Adipocyte (in vitro differentiated cells): ENCODE measurements at regions not wholly inside any gene's neighbourhood (a gene's known extent, or its start where the extent isn't known, plus 50 kb on each side); places are given as distances from the start of the nearest gene placed in this dataset.
"Not testable (repeated sequence)": the region's sequence is repeated elsewhere in the genome, so short reads cannot be mapped to it uniquely, and the experiment has no call there.

Source experiments
- DNase-seq: peaks from one replicate; pipeline ENCODE4 v3.0.0-alpha.2; 2015; ENCODE audit warnings: low read depth
- H3K27me3 ChIP-seq: replicated peaks from 2 replicates; pipeline ENCODE4 v1.7.0; 2013; ENCODE audit warnings: mild to moderate bottlenecking, low read length, moderate library complexity; ENCODE audit not compliant: control insufficient read depth, insufficient read depth
- H3K36me3 ChIP-seq: 2 replicates; pipeline ENCODE4 v1.7.0; 2013; ENCODE audit warnings: low read length, mild to moderate bottlenecking, moderate library complexity; ENCODE audit not compliant: control insufficient read depth, insufficient read depth, severe bottlenecking
- H3K4me1 ChIP-seq: 2 replicates; pipeline ENCODE4 v1.7.0; 2013; ENCODE audit warnings: mild to moderate bottlenecking, low read length, moderate library complexity; ENCODE audit not compliant: control insufficient read depth, insufficient read depth
- H3K4me3 ChIP-seq: 2 replicates; pipeline ENCODE4 v1.7.0; 2013; ENCODE audit warnings: mild to moderate bottlenecking, low read length, moderate library complexity
- H3K9ac ChIP-seq: 2 replicates; pipeline ENCODE4 v1.7.0; 2013; ENCODE audit warnings: mild to moderate bottlenecking, low read length, moderate library complexity
- H3K9me3 ChIP-seq: 2 replicates; pipeline ENCODE4 v1.7.0; 2013; ENCODE audit warnings: mild to moderate bottlenecking, low read length, moderate library complexity; ENCODE audit not compliant: control insufficient read depth

GRCh38 chr17:5893741-5894140 is 176.4 kb upstream of the WSCD1 start:
- H3K4me1 ChIP-seq: no peaks in the 10 kb centered on the region
- peaks cover 4% of the 10 kb centered on the region for H3K27me3 ChIP-seq
- H3K4me3 ChIP-seq: no peak overlapping the region
- peaks cover 11% of the 10 kb centered on the region for H3K9me3 ChIP-seq
- H3K36me3 ChIP-seq: no peaks in the 10 kb centered on the region
- DNase-seq: no peak
- no peak overlapping the region for H3K9ac ChIP-seq

GRCh38 chr17:5895276-5895675 is 174.9 kb upstream of the WSCD1 start:
- no peak for DNase-seq
- Histone ChIP-seq H3K36me3 (no peaks in the 10 kb centered on the region), H3K9ac (no peak overlapping the region), H3K9me3 (peaks cover 4% of the 10 kb centered on the region), H3K27me3 (peaks cover 4% of the 10 kb centered on the region), H3K4me3 (no peak overlapping the region), H3K4me1 (no peaks in the 10 kb centered on the region)

- no peak for DNase-seq
- H3K4me3 ChIP-seq: no peak overlapping the region
- H3K27me3 ChIP-seq: peaks cover 4% of the 10 kb centered on the region
- no peaks in the 10 kb centered on the region for H3K4me1 ChIP-seq
- no peak overlapping the region for H3K9ac ChIP-seq
- H3K9me3 ChIP-seq: no peaks in the 10 kb centered on the region
- H3K36me3 ChIP-seq: no peaks in the 10 kb centered on the region
Observed at GRCh38 chr17:5896215-5896614, 174.0 kb upstream of the WSCD1 start.

GRCh38 chr17:5897275-5897911 is 172.8 kb upstream of the WSCD1 start:
- Histone ChIP-seq H3K4me1 (no peaks in the 10 kb centered on the region), H3K27me3 (peaks cover 4% of the 10 kb centered on the region), H3K4me3 (no peak overlapping the region), H3K9ac (no peak overlapping the region), H3K9me3 (no peaks in the 10 kb centered on the region), H3K36me3 (no peaks in the 10 kb centered on the region)
- DNase-seq: no peak

GRCh38 chr17:5897981-5898380 is 172.2 kb upstream of the WSCD1 start:
- not testable (repeated sequence) for H3K9me3 ChIP-seq

GRCh38 chr17:5898406-5898805 is 171.8 kb upstream of the WSCD1 start:
- peaks cover 4% of the 10 kb centered on the region for H3K27me3 ChIP-seq
- no peak overlapping the region for H3K4me3 ChIP-seq
- no peak for DNase-seq
- no peaks in the 10 kb centered on the region for H3K36me3 ChIP-seq
- H3K9me3 ChIP-seq: peaks cover 4% of the 10 kb centered on the region
- H3K9ac ChIP-seq: no peak overlapping the region
- no peaks in the 10 kb centered on the region for H3K4me1 ChIP-seq

More at GRCh38 chr17:5897981-5898380, 172.2 kb upstream of the WSCD1 start:
- not testable (repeated sequence) for DNase-seq, H3K9ac ChIP-seq, H3K4me3 ChIP-seq, H3K27me3 ChIP-seq, H3K4me1 ChIP-seq, H3K36me3 ChIP-seq

GRCh38 chr17:5899496-5900195 is 170.5 kb upstream of the WSCD1 start:
- no peaks in the 10 kb centered on the region for H3K4me1 ChIP-seq
- peaks cover 4% of the 10 kb centered on the region for H3K27me3 ChIP-seq
- no peak for DNase-seq
- H3K36me3 ChIP-seq: no peaks in the 10 kb centered on the region
- no peak overlapping the region for H3K4me3 ChIP-seq
- no peak overlapping the region for H3K9ac ChIP-seq
- peaks cover 14% of the 10 kb centered on the region for H3K9me3 ChIP-seq

- Histone ChIP-seq H3K36me3 (no peaks in the 10 kb centered on the region), H3K9me3 (peaks cover 15% of the 10 kb centered on the region), H3K27me3 (peaks cover 4% of the 10 kb centered on the region), H3K9ac (no peak overlapping the region), H3K4me1 (no peaks in the 10 kb centered on the region), H3K4me3 (no peak overlapping the region)
- DNase-seq: no peak
Observed at GRCh38 chr17:5901731-5902130, 168.4 kb upstream of the WSCD1 start.

GRCh38 chr17:5902181-5903140 is 167.7 kb upstream of the WSCD1 start:
- H3K4me3 ChIP-seq: no peak overlapping the region
- no peaks in the 10 kb centered on the region for H3K4me1 ChIP-seq
- H3K9ac ChIP-seq: no peak overlapping the region
- peaks cover 15% of the 10 kb centered on the region for H3K9me3 ChIP-seq
- no peaks in the 10 kb centered on the region for H3K36me3 ChIP-seq
- H3K27me3 ChIP-seq: peaks cover 3% of the 10 kb centered on the region
- no peak for DNase-seq

- DNase-seq: no peak
- no peak overlapping the region for H3K9ac ChIP-seq
- H3K36me3 ChIP-seq: no peaks in the 10 kb centered on the region
- H3K27me3 ChIP-seq: no peaks in the 10 kb centered on the region
- H3K9me3 ChIP-seq: no peaks in the 10 kb centered on the region
- H3K4me1 ChIP-seq: no peaks in the 10 kb centered on the region
- no peak overlapping the region for H3K4me3 ChIP-seq
Observed at GRCh38 chr17:5911919-5912318, 158.3 kb upstream of the WSCD1 start.

- Histone ChIP-seq H3K4me3 (no peak overlapping the region), H3K4me1 (no peaks in the 10 kb centered on the region), H3K9ac (no peak overlapping the region), H3K27me3 (no peaks in the 10 kb centered on the region), H3K9me3 (no peaks in the 10 kb centered on the region), H3K36me3 (no peaks in the 10 kb centered on the region)
- no peak for DNase-seq
Observed at GRCh38 chr17:5913032-5913531, 157.1 kb upstream of the WSCD1 start.
